Activated T-helper 1 cell treated with anti-CD3 and anti-CD28 coated beads, Interleukin-12 subunit alpha, Interleukin-12 subunit beta, Interleukin-2, Interleukin-4 antibody, amounts not matched to agents 30 ng/mL and 10 ng/mL and 1 ng/mL, durations not matched to agents 14 hours and 24 hours and 36 hours (primary cell): ENCODE measurements at regions not wholly inside any gene's neighbourhood (a gene's known extent, or its start where the extent isn't known, plus 50 kb on each side); places are given as distances from the start of the nearest gene placed in this dataset.

Experiments
- DNase-seq: peaks from one replicate; pipeline ENCODE4 v3.0.0; 2021; ENCODE audit warnings: low spot score
- H3K27ac Mint-ChIP-seq: one replicate; pipeline ENCODE4 v1.8.0; 2021; ENCODE audit warnings: mild to moderate bottlenecking, mixed read lengths
- H3K27me3 Mint-ChIP-seq: one replicate; pipeline ENCODE4 v1.8.0; 2022; ENCODE audit warnings: mild to moderate bottlenecking, moderate library complexity, mixed read lengths; ENCODE audit not compliant: insufficient read depth
- H3K36me3 Mint-ChIP-seq: one replicate; pipeline ENCODE4 v1.8.0; 2021; ENCODE audit warnings: low read depth, mixed read lengths
- H3K4me1 Mint-ChIP-seq: one replicate; pipeline ENCODE4 v1.8.0; 2021; ENCODE audit warnings: low read depth, mixed read lengths
- H3K4me3 Mint-ChIP-seq: one replicate; pipeline ENCODE4 v1.8.0; 2021; ENCODE audit warnings: mild to moderate bottlenecking, moderate library complexity, mixed read lengths
- H3K9me3 Mint-ChIP-seq: one replicate; pipeline ENCODE4 v1.8.0; 2021; ENCODE audit warnings: mixed read lengths
- intact Hi-C: fragments of 100-400 bp; cut with micrococcal nuclease; formaldehyde crosslinking; loops from one replicate; pipeline ENCODE4 v1.15.1; 2024

GRCh38 chr13:103246581-103247200 lies 180.5 kb upstream of the SLC10A2 start:
- Mint-ChIP-seq H3K36me3 (no peaks in the 10 kb centered on the region), H3K27ac (no peak overlapping the region), H3K4me3 (no peak overlapping the region), H3K4me1 (no peaks in the 10 kb centered on the region), H3K9me3 (peaks cover 3% of the 10 kb centered on the region), H3K27me3 (no peaks in the 10 kb centered on the region)
- DNase-seq: no peak
- intact Hi-C loops: no loop called here

GRCh38 chr13:103243495-103243894 lies 177.3 kb upstream of the SLC10A2 start:
- Mint-ChIP-seq H3K36me3 (no peaks in the 10 kb centered on the region), H3K27me3 (no peaks in the 10 kb centered on the region), H3K4me3 (no peak overlapping the region), H3K4me1 (no peaks in the 10 kb centered on the region), H3K27ac (no peak overlapping the region), H3K9me3 (peaks cover 3% of the 10 kb centered on the region)
- intact Hi-C loops: no loop called here
- no peak for DNase-seq

GRCh38 chr13:103238441-103238840 lies 172.2 kb upstream of the SLC10A2 start:
- intact Hi-C loops: no loop called here
- Mint-ChIP-seq H3K4me1 (no peaks in the 10 kb centered on the region), H3K27me3 (no peaks in the 10 kb centered on the region), H3K4me3 (no peak overlapping the region), H3K36me3 (no peaks in the 10 kb centered on the region), H3K9me3 (no peaks in the 10 kb centered on the region), H3K27ac (no peak overlapping the region)
- no peak for DNase-seq

- DNase-seq: no peak
- no peaks in the 10 kb centered on the region for H3K4me1 Mint-ChIP-seq
- no peaks in the 10 kb centered on the region for H3K36me3 Mint-ChIP-seq
- H3K27me3 Mint-ChIP-seq: no peaks in the 10 kb centered on the region
- intact Hi-C loops: no loop called here
- H3K9me3 Mint-ChIP-seq: no peaks in the 10 kb centered on the region
- no peak overlapping the region for H3K4me3 Mint-ChIP-seq
- no peak overlapping the region for H3K27ac Mint-ChIP-seq
These were observed 170.0 kb upstream of the SLC10A2 start for GRCh38 chr13:103236213-103236612.

- intact Hi-C loops: no loop called here
- Mint-ChIP-seq H3K4me3 (no peak overlapping the region), H3K9me3 (no peaks in the 10 kb centered on the region), H3K27me3 (no peaks in the 10 kb centered on the region), H3K27ac (no peak overlapping the region), H3K36me3 (no peaks in the 10 kb centered on the region), H3K4me1 (no peaks in the 10 kb centered on the region)
- DNase-seq: no peak
These were observed 163.5 kb upstream of the SLC10A2 start for GRCh38 chr13:103229674-103230073.

GRCh38 chr13:103224804-103225203 lies 158.6 kb upstream of the SLC10A2 start:
- H3K4me1 Mint-ChIP-seq: no peaks in the 10 kb centered on the region
- H3K27ac Mint-ChIP-seq: no peak overlapping the region
- no peak overlapping the region for H3K4me3 Mint-ChIP-seq
- no peaks in the 10 kb centered on the region for H3K27me3 Mint-ChIP-seq
- intact Hi-C loops: no loop called here
- DNase-seq: no peak
- H3K36me3 Mint-ChIP-seq: no peaks in the 10 kb centered on the region
- no peaks in the 10 kb centered on the region for H3K9me3 Mint-ChIP-seq

GRCh38 chr13:103222683-103223082 lies 156.5 kb upstream of the SLC10A2 start:
- Mint-ChIP-seq H3K27me3 (no peaks in the 10 kb centered on the region), H3K4me1 (no peaks in the 10 kb centered on the region), H3K4me3 (no peak overlapping the region), H3K27ac (no peak overlapping the region), H3K9me3 (no peaks in the 10 kb centered on the region), H3K36me3 (no peaks in the 10 kb centered on the region)
- intact Hi-C loops: no loop called here
- DNase-seq: no peak

GRCh38 chr13:103218253-103218652 lies 152.0 kb upstream of the SLC10A2 start:
- Mint-ChIP-seq H3K27me3 (no peaks in the 10 kb centered on the region), H3K27ac (no peak overlapping the region), H3K36me3 (no peaks in the 10 kb centered on the region), H3K4me3 (no peak overlapping the region), H3K4me1 (no peaks in the 10 kb centered on the region), H3K9me3 (no peaks in the 10 kb centered on the region)
- DNase-seq: no peak
- intact Hi-C loops: no loop called here

GRCh38 chr13:103213152-103213551 lies 146.9 kb upstream of the SLC10A2 start:
- Mint-ChIP-seq H3K4me1 (no peaks in the 10 kb centered on the region), H3K27me3 (no peaks in the 10 kb centered on the region), H3K4me3 (no peak overlapping the region), H3K9me3 (no peaks in the 10 kb centered on the region), H3K36me3 (no peaks in the 10 kb centered on the region), H3K27ac (no peak overlapping the region)
- intact Hi-C loops: no loop called here
- DNase-seq: no peak

- Mint-ChIP-seq H3K36me3 (no peaks in the 10 kb centered on the region), H3K4me1 (no peaks in the 10 kb centered on the region), H3K4me3 (no peak overlapping the region), H3K27me3 (no peaks in the 10 kb centered on the region), H3K9me3 (no peaks in the 10 kb centered on the region), H3K27ac (no peak overlapping the region)
- DNase-seq: no peak
- intact Hi-C loops: no loop called here
These were observed 144.1 kb upstream of the SLC10A2 start for GRCh38 chr13:103210348-103210747.

- Mint-ChIP-seq H3K4me3 (no peak overlapping the region), H3K36me3 (no peaks in the 10 kb centered on the region), H3K27ac (no peak overlapping the region)
These were observed 137.6 kb upstream of the SLC10A2 start for GRCh38 chr13:103203735-103204330.

GRCh38 chr13:103200118-103200885 lies 134.1 kb upstream of the SLC10A2 start:
- no peaks in the 10 kb centered on the region for H3K36me3 Mint-ChIP-seq
- intact Hi-C loops: no loop called here
- H3K27me3 Mint-ChIP-seq: no peaks in the 10 kb centered on the region
- no peak overlapping the region for H3K27ac Mint-ChIP-seq
- H3K4me3 Mint-ChIP-seq: no peak overlapping the region
- no peak for DNase-seq
- H3K9me3 Mint-ChIP-seq: no peaks in the 10 kb centered on the region
- H3K4me1 Mint-ChIP-seq: no peaks in the 10 kb centered on the region

More at GRCh38 chr13:103203735-103204330, 137.6 kb upstream of the SLC10A2 start:
- Mint-ChIP-seq H3K4me1 (no peaks in the 10 kb centered on the region), H3K9me3 (no peaks in the 10 kb centered on the region), H3K27me3 (no peaks in the 10 kb centered on the region)
- intact Hi-C loops: no loop called here
- DNase-seq: no peak

- Mint-ChIP-seq H3K27me3 (no peaks in the 10 kb centered on the region), H3K9me3 (no peaks in the 10 kb centered on the region), H3K27ac (no peak overlapping the region), H3K36me3 (no peaks in the 10 kb centered on the region), H3K4me3 (no peak overlapping the region), H3K4me1 (no peaks in the 10 kb centered on the region)
- intact Hi-C loops: no loop called here
- no peak for DNase-seq
These were observed 133.3 kb upstream of the SLC10A2 start for GRCh38 chr13:103199380-103200088.
